ENCODE measurements at regions not wholly inside any gene's neighbourhood (a gene's known extent, or its start where the extent isn't known, plus 50 kb on each side); places are given as distances from the start of the nearest gene placed in this dataset.

DNA sequence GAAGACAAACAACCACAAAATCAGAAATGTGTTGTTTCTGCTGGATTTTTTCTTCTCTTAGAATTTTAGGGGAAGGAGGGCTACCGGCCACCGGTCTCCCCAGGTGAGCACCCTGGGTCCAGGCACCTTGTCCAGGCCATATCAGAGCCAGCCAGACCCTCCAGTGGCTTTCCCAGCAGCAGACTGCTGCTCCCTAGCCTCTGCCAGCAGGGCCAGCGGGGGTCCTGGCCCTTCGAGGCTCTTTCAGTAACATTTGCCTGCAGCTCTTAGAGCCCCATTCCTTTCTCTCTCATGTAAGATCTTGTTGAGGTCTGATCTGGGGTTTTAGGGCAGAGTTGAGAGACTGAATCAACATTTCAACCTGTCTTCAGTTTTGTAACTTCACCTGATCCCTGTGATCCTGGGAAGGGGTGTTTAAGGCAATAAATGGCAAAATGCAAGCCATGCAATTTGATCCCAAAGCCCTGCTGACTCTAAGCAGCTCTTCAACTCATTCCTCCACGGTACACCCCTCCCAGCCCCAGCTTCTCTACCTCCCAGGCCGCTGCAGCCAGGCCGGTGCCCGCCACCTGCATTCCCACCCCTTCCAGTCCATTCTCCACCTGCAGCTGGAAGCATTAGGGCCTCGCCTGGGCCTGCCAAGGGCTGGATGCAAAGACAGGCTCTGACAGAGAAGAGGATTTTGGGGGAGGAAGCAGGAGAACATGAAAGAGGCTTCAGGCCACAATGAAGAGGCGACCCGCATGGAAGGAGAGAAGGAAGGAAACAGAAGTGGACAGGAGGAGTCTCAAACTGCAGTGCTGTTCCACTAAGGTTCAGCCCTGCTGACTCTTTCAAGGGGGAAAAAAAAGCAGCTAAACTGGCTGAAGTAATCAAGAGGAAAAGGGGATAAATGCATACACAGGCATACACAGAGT, 113.0 kb upstream of the FGF3 start:
- FAIRE-seq: no peak
- Histone ChIP-seq H3K4me3 (ENCODE audit: insufficient read depth, low read depth, low read length) (no peak overlapping the region), H3K27me3 (ENCODE audit: insufficient read depth, low read length) (peaks cover 9% of the 10 kb centered on the region), H3K9ac (ENCODE audit: low read length) (no peak overlapping the region), H3K79me2 (ENCODE audit: insufficient read depth, low read length) (no peaks in the 10 kb centered on the region), H3K9me3 (ENCODE audit: insufficient read depth, low read depth, low read length) (no peaks in the 10 kb centered on the region), H3K4me2 (ENCODE audit: low read length) (no peak overlapping the region), H3K36me3 (ENCODE audit: insufficient read depth, low read length) (no peaks in the 10 kb centered on the region), H4K20me1 (ENCODE audit: insufficient read depth, low read length) (no peaks in the 10 kb centered on the region), H2AFZ (ENCODE audit: low read depth, low read length) (no peak overlapping the region), H3K27ac (ENCODE audit: low read depth, low read length) (no peak overlapping the region), H3K4me1 (ENCODE audit: insufficient read depth, low read length) (no peaks in the 10 kb centered on the region)
- Mint-ChIP-seq H3K4me1 (ENCODE audit: low read depth, unreplicated experiment) (no peaks in the 10 kb centered on the region), H3K36me3 (ENCODE audit: low read depth, unreplicated experiment) (no peaks in the 10 kb centered on the region), H3K27me3 (ENCODE audit: low read depth, unreplicated experiment) (peaks cover 55% of the 10 kb centered on the region), H3K27ac (ENCODE audit: unreplicated experiment) (no peak overlapping the region), H3K4me3 (ENCODE audit: unreplicated experiment) (no peak overlapping the region), H3K9me3 (ENCODE audit: unreplicated experiment) (peaks cover 2% of the 10 kb centered on the region)
- TF ChIP-seq, protein P1, sequence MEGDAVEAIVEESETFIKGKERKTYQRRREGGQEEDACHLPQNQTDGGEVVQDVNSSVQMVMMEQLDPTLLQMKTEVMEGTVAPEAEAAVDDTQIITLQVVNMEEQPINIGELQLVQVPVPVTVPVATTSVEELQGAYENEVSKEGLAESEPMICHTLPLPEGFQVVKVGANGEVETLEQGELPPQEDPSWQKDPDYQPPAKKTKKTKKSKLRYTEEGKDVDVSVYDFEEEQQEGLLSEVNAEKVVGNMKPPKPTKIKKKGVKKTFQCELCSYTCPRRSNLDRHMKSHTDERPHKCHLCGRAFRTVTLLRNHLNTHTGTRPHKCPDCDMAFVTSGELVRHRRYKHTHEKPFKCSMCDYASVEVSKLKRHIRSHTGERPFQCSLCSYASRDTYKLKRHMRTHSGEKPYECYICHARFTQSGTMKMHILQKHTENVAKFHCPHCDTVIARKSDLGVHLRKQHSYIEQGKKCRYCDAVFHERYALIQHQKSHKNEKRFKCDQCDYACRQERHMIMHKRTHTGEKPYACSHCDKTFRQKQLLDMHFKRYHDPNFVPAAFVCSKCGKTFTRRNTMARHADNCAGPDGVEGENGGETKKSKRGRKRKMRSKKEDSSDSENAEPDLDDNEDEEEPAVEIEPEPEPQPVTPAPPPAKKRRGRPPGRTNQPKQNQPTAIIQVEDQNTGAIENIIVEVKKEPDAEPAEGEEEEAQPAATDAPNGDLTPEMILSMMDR (IDR thresholded peaks at IDR 0.05; ENCODE audit: insufficient read depth, low read depth, low read length): no peak
- TF ChIP-seq EZH2 (IDR thresholded peaks at IDR 0.05; ENCODE audit: insufficient read depth, low read length): no peak
- DNase-seq (ENCODE audit: low read depth): no peak

DNA sequence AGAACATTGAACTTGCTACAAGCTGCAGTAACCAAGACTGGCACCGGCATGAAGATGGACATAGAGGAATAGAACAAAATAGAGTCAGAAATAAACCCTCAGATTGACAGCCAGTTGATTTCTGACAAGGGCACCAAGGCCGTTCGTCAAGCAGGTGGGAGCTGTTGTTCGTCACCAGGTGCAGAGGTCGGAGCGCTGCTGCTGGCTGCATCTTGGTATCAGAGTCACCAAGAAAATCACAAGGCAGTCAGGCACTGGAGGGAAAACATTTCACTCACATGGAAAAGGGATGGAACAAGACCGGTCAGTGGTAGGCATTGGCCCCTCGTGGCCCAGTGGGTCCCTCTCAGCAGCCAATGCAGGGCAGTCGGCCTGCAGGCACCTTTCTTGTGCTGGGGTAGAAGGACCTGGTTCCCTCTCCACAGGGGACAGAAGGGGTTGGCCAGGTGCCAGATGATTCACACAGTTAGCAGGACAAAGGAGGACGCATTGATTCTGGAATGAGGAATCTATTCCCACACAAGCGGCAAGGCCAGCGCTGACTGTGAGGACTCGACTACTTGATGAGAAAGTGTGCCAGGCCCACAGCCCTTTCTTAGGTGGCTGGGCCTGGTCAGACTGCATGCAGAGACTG, 115.8 kb upstream of the FGF3 start:
- TF ChIP-seq, protein P1 (IDR thresholded peaks at IDR 0.05; ENCODE audit: insufficient read depth, low read depth, low read length): no peak
- TF ChIP-seq EZH2 (IDR thresholded peaks at IDR 0.05; ENCODE audit: insufficient read depth, low read length): no peak
- Histone ChIP-seq H3K4me1 (ENCODE audit: insufficient read depth, low read length) (peaks cover 8% of the 10 kb centered on the region), H3K9me3 (ENCODE audit: insufficient read depth, low read depth, low read length) (no peaks in the 10 kb centered on the region), H3K27ac (ENCODE audit: low read depth, low read length) (no peak overlapping the region), H2AFZ (ENCODE audit: low read depth, low read length) (no peak overlapping the region), H4K20me1 (ENCODE audit: insufficient read depth, low read length) (no peaks in the 10 kb centered on the region), H3K9ac (ENCODE audit: low read length) (no peak overlapping the region), H3K4me2 (ENCODE audit: low read length) (no peak overlapping the region), H3K79me2 (ENCODE audit: insufficient read depth, low read length) (no peaks in the 10 kb centered on the region), H3K4me3 (ENCODE audit: insufficient read depth, low read depth, low read length) (no peak overlapping the region), H3K36me3 (ENCODE audit: insufficient read depth, low read length) (no peaks in the 10 kb centered on the region), H3K27me3 (ENCODE audit: insufficient read depth, low read length) (peaks cover 2% of the 10 kb centered on the region)
- Mint-ChIP-seq H3K36me3 (ENCODE audit: low read depth, unreplicated experiment) (no peaks in the 10 kb centered on the region), H3K9me3 (ENCODE audit: unreplicated experiment) (peaks cover 2% of the 10 kb centered on the region), H3K27me3 (ENCODE audit: low read depth, unreplicated experiment) (peaks cover 39% of the 10 kb centered on the region), H3K4me3 (ENCODE audit: unreplicated experiment) (no peak overlapping the region), H3K27ac (ENCODE audit: unreplicated experiment) (no peak overlapping the region), H3K4me1 (ENCODE audit: low read depth, unreplicated experiment) (no peaks in the 10 kb centered on the region)
- peak; percentile 37 for DNase-seq (ENCODE audit: low read depth)
- FAIRE-seq: no peak
